B cell (primary cell): ENCODE measurements at regions not wholly inside any gene's neighbourhood (a gene's known extent, or its start where the extent isn't known, plus 50 kb on each side); places are given as distances from the start of the nearest gene placed in this dataset.
"Not testable (repeated sequence)": the region's sequence is repeated elsewhere in the genome, so short reads cannot be mapped to it uniquely, and the experiment has no call there.

ENCODE experiments used
- ATAC-seq: fragments of 200-7000 bp; cut with Tn5 transposase; one replicate; pipeline ENCODE4 v1.10.0; 2021; ENCODE audit warnings: low read depth, mild to moderate bottlenecking, moderate number of reproducible peaks, moderate library complexity
- CTCF ChIA-PET: fragments of 350-600 bp; sonication (Branson Sonifier 250); formaldehyde crosslinking; loops from one replicate; lab custom pipeline; 2021; ENCODE audit warnings: antibody characterized with exemption, inconsistent platforms; lab: Charles Lee
- POLR2A ChIA-PET: fragments of 350-600 bp; sonication (Branson Sonifier 250); formaldehyde crosslinking; loops from one replicate; lab custom pipeline; 2021; ENCODE audit warnings: antibody characterized with exemption; lab: Charles Lee
- DNase-seq: peaks from one replicate; pipeline ENCODE4 v3.0.0; 2013
- H2AFZ ChIP-seq: 2 replicates; pipeline ENCODE4 v1.6.1; 2012; ENCODE audit warnings: mild to moderate bottlenecking, low read depth, low read length; ENCODE audit not compliant: insufficient read depth, poor library complexity, severe bottlenecking
- H3K27ac ChIP-seq, 2 donors: 1 replicate in 1 of 2; 2 replicates in 1 of 2; pipeline ENCODE4 v1.5.1; 2012 to 2013; ENCODE audit warnings: low read length in 2 of 2, mild to moderate bottlenecking in 2 of 2, moderate library complexity in 1 of 2
- H3K27me3 ChIP-seq, 4 experiments: fragments of 200-600 bp in 1 of 4; sonication (generic) in 1 of 4; replicated peaks in 1 of 4; 1 replicate in 2 of 4; 2 replicates in 2 of 4; pipeline versions ENCODE4 v1.6.1 to v1.7.0; 2013 to 2016; ENCODE audit warnings: low read length in 3 of 4, mild to moderate bottlenecking in 2 of 4, mixed read lengths in 1 of 4, moderate library complexity in 1 of 4; ENCODE audit not compliant: insufficient read depth in 4 of 4, control insufficient read depth in 3 of 4; ENCODE audit errors: control extremely low read depth in 1 of 4
- H3K36me3 ChIP-seq, 2 experiments: replicated peaks in 1 of 2; 1 replicate in 1 of 2; 2 replicates in 1 of 2; pipeline versions ENCODE4 v1.6.1 to v1.7.1; 2013; ENCODE audit warnings: low read length in 1 of 2; ENCODE audit not compliant: insufficient read depth in 2 of 2, control insufficient read depth in 1 of 2; ENCODE audit errors: control extremely low read depth in 1 of 2, extremely low read depth in 1 of 2
- H3K4me1 ChIP-seq, 2 donors: fragments of 200-600 bp in 1 of 2; sonication (generic) in 1 of 2; 1 replicate in 1 of 2; 2 replicates in 1 of 2; pipeline versions ENCODE4 v1.5.1 to v1.6.1; 2013 to 2017; ENCODE audit warnings: low read length in 2 of 2; ENCODE audit not compliant: control insufficient read depth in 2 of 2, insufficient read depth in 2 of 2
- H3K4me2 ChIP-seq: replicated peaks from 2 replicates; pipeline ENCODE3; 2012; ENCODE audit warnings: mild to moderate bottlenecking, low read depth, low read length; ENCODE audit not compliant: poor library complexity, severe bottlenecking
- H3K4me3 ChIP-seq, 5 experiments: fragments of 200-600 bp in 1 of 5; sonication (generic) in 1 of 5; 1 replicate in 3 of 5; 2 replicates in 2 of 5; pipeline versions ENCODE4 v1.5.1 to v1.7.0; 2011 to 2016; ENCODE audit warnings: low read length in 4 of 5, mild to moderate bottlenecking in 4 of 5, low read depth in 2 of 5, control low read depth in 1 of 5, moderate library complexity in 1 of 5; ENCODE audit not compliant: insufficient read depth in 1 of 5; ENCODE audit errors: control extremely low read depth in 1 of 5, extremely low read depth in 1 of 5
- H3K79me2 ChIP-seq: fragments of 200-600 bp; sonication (generic); one replicate; pipeline ENCODE4 v1.6.0; 2016; ENCODE audit warnings: low read length; ENCODE audit not compliant: control insufficient read depth, insufficient read depth
- H3K9ac ChIP-seq: fragments of 200-600 bp; sonication (generic); 2 replicates; pipeline ENCODE4 v1.6.1; 2017; ENCODE audit warnings: mild to moderate bottlenecking, low read length, moderate library complexity
- H3K9me3 ChIP-seq, 3 donors: one replicate each; pipeline versions ENCODE4 v1.6.1 to v1.7.1; 2013; ENCODE audit warnings: low read length in 2 of 3; ENCODE audit not compliant: control insufficient read depth in 2 of 3, insufficient read depth in 1 of 3; ENCODE audit errors: control extremely low read depth in 1 of 3
- H4K20me1 ChIP-seq: 2 replicates; pipeline ENCODE4 v1.6.0; 2012; ENCODE audit warnings: mild to moderate bottlenecking, low read length; ENCODE audit not compliant: insufficient read depth, control insufficient read depth, poor library complexity, severe bottlenecking
- H3K27ac Mint-ChIP-seq: one replicate; pipeline ENCODE4 v1.8.0; 2021; ENCODE audit warnings: mixed read lengths
- H3K27me3 Mint-ChIP-seq: one replicate; pipeline ENCODE4 v1.8.0; 2021; ENCODE audit warnings: mixed read lengths
- H3K4me1 Mint-ChIP-seq: one replicate; pipeline ENCODE4 v1.8.0; 2021; ENCODE audit warnings: mixed read lengths
- H3K4me3 Mint-ChIP-seq: one replicate; pipeline ENCODE4 v1.8.0; 2021; ENCODE audit warnings: mixed read lengths
- H3K9me3 Mint-ChIP-seq: one replicate; pipeline ENCODE4 v1.8.0; 2022; ENCODE audit warnings: mixed read lengths; ENCODE audit not compliant: insufficient read depth
- CTCF ChIP-seq: fragments of 200-600 bp; IDR thresholded peaks from one replicate; pipeline ENCODE4 v1.8.0; 2022; ENCODE audit warnings: antibody characterized with exemption, mild to moderate bottlenecking
- EZH2 ChIP-seq: IDR thresholded peaks from 2 replicates; pipeline ENCODE4 v1.6.1; 2012; ENCODE audit warnings: borderline replicate concordance, low read depth, mild to moderate bottlenecking, moderate library complexity, low read length; ENCODE audit not compliant: insufficient read depth, poor library complexity, severe bottlenecking
- WGBS: methylation state at CpG from one replicate; pipeline ENCODE4 v1.1.5; 2013; ENCODE audit warnings: missing lambda C conversion rate; ENCODE audit not compliant: insufficient coverage; 5-methylcytosine and 5-hydroxymethylcytosine counted together
- intact Hi-C: fragments of 100-400 bp; cut with micrococcal nuclease; formaldehyde crosslinking; loops from one replicate; pipeline ENCODE4 v1.10.0; 2022

GRCh38 chr16:32116080-32116479, 137.0 kb upstream of the TP53TG3D start:
- no peaks in the 10 kb centered on the region for H3K9me3 Mint-ChIP-seq
- no peaks in the 10 kb centered on the region for H3K9me3 ChIP-seq
- peak; percentile 32 for DNase-seq
- TF ChIP-seq CTCF (no peak), EZH2 (no peak)
- peak overlapping the region; percentile 66 for H3K4me3 Mint-ChIP-seq
- H3K27me3 ChIP-seq = peaks cover 0 to 10% (median 3%) of the 10 kb centered on the region in 4 experiments
- H3K27me3 Mint-ChIP-seq = no peaks in the 10 kb centered on the region
- intact Hi-C loops = no loop called here
- CTCF ChIA-PET = no interaction called here
- H3K4me1 Mint-ChIP-seq = peaks cover 2% of the 10 kb centered on the region
- peaks cover 0 to 3% of the 10 kb centered on the region in 2 donors for H3K4me1 ChIP-seq
- ATAC-seq = no peak
- H4K20me1 ChIP-seq = no peaks in the 10 kb centered on the region
- no peak overlapping the region for H3K27ac Mint-ChIP-seq
- POLR2A ChIA-PET = no interaction called here
- peak overlapping the region; percentile 56 for H3K9ac ChIP-seq
- H3K27ac ChIP-seq = no peak overlapping the region
- peak overlapping the region; percentile 72 for H3K4me2 ChIP-seq
- WGBS = 2% methylated on average over 34 of the region's 52 CpGs
- peak overlapping the region in 4 of 5 experiments; percentile 34 to 65 (median 43) for H3K4me3 ChIP-seq
- H2AFZ ChIP-seq = peak overlapping the region; percentile 68
- no peaks in the 10 kb centered on the region for H3K79me2 ChIP-seq
- no peaks in the 10 kb centered on the region for H3K36me3 ChIP-seq

- H3K27me3 ChIP-seq = peaks cover 0 to 10% (median 3%) of the 10 kb centered on the region in 4 experiments
- H3K27me3 Mint-ChIP-seq, H4K20me1 ChIP-seq, H2AFZ ChIP-seq, POLR2A ChIA-PET, H3K36me3 ChIP-seq, CTCF ChIA-PET, H3K9me3 ChIP-seq, H3K27ac ChIP-seq, H3K9me3 Mint-ChIP-seq, ATAC-seq, H3K79me2 ChIP-seq, DNase-seq, intact Hi-C loops, H3K4me1 ChIP-seq, H3K4me1 Mint-ChIP-seq, H3K27ac Mint-ChIP-seq, H3K9ac ChIP-seq, H3K4me3 Mint-ChIP-seq: not testable (repeated sequence)
- 0% methylated on average over 1 of the region's 29 CpGs for WGBS
- H3K4me3 ChIP-seq = peak overlapping the region in 3 of 5 experiments; percentile 34 to 65 (median 36)
- peak overlapping the region; percentile 72 for H3K4me2 ChIP-seq
These were observed 136.6 kb upstream of the TP53TG3D start for GRCh38 chr16:32116533-32116932.

- H3K9me3 ChIP-seq, DNase-seq, H3K4me3 ChIP-seq, intact Hi-C loops, H3K27ac ChIP-seq, H3K9ac ChIP-seq, H3K9me3 Mint-ChIP-seq, H3K4me3 Mint-ChIP-seq, H2AFZ ChIP-seq, H3K4me1 ChIP-seq, POLR2A ChIA-PET, ATAC-seq, H3K36me3 ChIP-seq, H3K79me2 ChIP-seq, H3K4me1 Mint-ChIP-seq, CTCF ChIA-PET, H3K27ac Mint-ChIP-seq, H3K4me2 ChIP-seq, H4K20me1 ChIP-seq, H3K27me3 Mint-ChIP-seq: not testable (repeated sequence)
- WGBS = 42% methylated on average over 1 of the region's 1 CpG
- peaks cover 0 to 10% (median 3%) of the 10 kb centered on the region in 4 experiments for H3K27me3 ChIP-seq
These were observed 132.7 kb upstream of the TP53TG3D start for GRCh38 chr16:32120372-32120771.
